Activated T-cell treated with anti-CD3 and anti-CD28 coated beads for 48 hours (primary cell): ENCODE measurements at regions not wholly inside any gene's neighbourhood (a gene's known extent, or its start where the extent isn't known, plus 50 kb on each side); places are given as distances from the start of the nearest gene placed in this dataset.

ENCODE experiments used
- DNase-seq: peaks from one replicate; pipeline ENCODE4 v3.0.0-alpha.2; 2020; ENCODE audit warnings: low read depth

DNA sequence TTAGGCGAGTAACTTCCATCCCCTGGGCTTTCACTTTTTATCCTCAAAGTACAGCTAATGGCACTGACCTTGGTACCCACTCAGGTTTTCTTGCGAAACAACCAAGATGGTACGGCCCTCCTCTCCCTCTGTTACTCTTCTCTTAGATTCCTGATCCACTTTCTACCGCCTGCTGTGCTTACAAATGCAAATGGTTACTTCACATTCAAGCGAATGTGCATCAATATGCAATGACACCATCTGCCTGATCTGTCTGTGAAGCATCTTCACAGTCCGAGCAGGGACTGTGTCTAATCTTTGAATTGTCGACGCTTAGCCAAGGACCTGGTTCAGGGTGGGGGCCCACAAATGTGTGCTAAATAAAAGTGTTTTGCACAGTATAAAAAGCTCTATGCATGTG, 112.2 kb downstream of the TRIB2 start:
- no peak for DNase-seq

DNA sequence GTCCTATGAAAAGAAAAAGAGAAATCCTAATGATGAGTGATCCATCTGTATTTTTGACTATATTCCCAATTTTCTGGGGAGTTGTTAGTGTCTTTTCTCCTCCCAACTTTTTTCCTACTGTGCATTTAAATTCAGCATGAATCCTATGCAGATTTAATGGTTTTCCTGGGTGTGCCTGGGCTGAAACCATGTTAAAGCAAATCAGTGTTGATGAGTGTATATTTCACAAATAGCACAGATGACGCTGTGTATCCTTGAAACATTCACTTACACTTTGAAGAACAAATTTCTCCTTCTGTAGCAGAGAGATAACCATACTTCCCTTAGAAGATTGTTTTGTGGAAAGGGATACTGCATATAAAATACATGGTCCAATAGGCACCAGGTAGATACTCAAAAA, 114.3 kb downstream of the TRIB2 start:
- DNase-seq: no peak

DNA sequence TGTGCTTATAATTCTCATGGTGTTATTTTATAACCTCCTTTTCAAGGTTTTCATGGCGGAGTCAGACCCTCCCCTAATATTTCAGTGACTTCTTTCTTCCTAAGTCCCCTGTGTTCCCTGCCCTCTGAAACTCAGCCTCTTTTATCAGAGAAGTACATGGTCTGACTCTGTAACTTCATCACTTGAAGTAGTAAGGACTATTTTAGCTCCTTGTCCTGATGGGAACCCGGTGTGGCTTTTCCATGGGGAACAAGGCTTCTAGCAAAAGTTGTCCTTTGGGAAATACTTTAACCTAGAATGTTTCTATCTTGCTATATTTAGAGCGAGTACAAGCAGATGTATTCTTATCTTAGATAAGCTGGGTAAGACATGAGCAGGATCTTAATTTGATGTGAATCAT, 117.5 kb downstream of the TRIB2 start:
- no peak for DNase-seq

DNA sequence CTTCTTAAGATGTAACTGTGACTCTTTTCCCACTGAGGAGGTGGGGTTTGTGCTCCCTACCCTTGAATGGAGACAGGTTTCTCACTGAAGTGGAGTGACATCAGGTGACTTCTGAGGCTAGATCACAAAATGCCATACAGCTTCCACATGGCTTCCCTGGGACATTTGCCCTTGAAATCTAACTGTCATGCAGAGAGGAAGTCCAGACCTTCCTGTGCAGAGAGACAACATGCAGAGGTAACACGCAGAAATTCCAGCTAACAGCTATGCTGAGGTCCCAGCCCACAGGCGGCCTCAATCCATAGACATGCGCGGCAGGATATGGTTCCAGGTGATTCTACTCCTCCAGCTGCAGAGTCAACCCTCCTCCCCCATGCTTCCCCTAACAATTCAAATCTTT, 119.0 kb downstream of the TRIB2 start:
- DNase-seq: no peak

DNA sequence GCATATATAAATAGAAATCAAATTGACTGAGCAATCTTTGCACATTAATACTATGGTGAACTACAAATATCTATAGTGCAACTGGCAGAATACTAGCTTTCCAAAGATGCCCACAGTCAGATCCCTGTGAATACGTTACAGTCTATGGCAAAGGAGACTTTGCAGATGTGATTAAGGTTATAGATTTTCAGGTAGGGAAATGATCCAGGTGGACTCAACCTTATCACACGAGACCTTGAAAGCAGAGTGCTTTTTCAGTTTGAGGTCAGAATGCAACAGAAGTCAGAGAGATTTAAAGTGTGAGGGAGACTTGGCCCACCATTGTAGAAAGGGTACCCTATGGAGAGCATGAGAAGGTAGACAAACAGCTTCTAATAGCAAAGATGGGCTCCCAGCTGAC, 122.6 kb downstream of the TRIB2 start:
- DNase-seq: no peak

DNA sequence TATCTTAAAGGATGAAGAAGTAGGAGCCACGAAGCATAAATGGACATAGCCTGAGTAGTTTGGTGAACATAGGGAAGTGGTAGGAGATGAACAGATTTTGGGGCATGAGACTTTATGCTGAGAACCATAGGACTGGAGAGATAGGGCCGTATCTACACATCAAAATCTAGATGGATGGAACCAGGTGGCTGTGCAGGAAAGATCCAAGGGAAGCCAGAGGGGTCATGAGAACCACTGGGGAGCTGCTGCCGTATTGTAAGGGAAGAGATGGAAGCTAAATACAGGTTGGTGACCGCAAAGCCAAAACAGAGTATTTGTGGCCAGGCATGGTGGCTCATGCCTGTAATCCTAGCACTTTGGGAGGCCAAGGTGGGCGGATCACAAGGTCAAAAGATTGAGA, 124.3 kb downstream of the TRIB2 start:
- DNase-seq: no peak

DNA sequence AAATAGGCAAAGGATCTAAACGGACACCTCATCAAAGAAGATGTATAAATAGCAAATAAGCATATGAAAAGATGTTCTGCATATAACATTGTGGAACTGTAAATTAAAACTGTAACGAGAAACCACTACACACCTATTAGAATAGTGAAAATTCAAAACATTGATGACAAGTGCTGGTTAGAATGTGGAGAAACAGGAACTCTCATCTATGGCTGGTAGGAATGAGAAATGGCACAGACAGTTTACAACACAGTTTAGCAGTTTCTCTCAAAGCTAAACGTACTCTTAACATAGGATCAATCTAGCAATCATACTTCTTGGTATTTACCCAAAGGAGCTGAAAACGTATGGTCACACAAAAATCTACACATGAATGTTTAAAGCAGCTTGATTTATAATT, 126.2 kb downstream of the TRIB2 start:
- no peak for DNase-seq

DNA sequence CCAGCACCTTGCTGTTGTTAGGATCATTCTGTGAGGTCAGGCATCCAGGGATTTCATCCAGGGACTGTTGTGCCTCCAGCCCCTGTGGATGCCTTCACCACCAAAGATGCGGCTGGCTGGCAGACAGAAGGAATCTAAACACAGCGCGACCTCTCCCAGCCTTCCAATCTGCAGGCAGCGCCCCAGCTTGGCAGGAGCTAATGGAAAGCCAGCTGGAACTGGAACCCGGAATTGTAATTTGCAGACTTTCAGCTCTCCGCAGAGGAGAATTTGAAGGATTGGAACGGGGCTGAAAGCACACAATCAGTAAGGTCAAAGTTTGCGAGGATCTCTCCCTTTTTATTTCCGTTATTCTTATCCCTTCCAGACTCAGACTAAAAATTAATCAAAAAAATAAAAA, 127.8 kb downstream of the TRIB2 start:
- no peak for DNase-seq

DNA sequence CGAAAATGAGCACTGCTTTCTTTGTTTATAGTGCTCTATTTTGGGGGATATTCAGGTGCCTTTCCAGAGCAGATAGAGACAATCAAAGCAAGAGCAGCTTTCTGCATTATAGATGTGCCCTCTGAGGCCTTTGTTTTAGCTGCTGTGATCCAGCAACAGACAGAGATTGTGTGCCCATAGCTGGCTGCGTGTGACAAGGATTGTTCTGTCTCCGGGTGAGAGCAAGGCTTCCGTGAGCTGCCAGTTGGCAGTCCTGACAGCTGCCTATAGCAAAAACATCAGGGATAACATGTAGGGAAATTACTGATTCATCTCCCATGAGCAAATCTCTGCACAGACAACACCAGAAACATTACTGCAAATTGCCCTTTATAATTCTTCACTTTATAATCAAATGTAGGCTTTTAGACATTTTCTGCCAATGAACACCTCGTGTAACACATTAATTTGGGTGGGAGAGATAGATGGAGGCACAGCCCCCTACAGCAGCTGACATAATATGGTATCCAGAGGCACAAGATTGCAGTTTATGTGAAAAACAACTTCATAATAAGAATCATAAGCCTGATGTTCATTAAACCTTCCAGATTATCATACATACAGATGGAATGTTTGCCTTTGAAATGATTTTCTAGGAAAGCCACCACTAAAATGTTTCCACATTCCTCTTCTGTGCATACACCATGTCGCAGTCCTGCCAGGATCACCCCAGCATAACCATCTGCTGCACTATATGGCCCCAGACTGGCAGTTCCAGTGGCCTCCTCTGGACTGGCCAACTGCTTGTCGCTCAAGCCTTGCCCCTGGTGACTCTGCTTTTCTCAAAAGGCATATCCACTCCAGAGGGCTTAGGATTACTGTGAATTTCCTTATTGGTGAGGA, 131.2 kb downstream of the TRIB2 start:
- DNase-seq: no peak

DNA sequence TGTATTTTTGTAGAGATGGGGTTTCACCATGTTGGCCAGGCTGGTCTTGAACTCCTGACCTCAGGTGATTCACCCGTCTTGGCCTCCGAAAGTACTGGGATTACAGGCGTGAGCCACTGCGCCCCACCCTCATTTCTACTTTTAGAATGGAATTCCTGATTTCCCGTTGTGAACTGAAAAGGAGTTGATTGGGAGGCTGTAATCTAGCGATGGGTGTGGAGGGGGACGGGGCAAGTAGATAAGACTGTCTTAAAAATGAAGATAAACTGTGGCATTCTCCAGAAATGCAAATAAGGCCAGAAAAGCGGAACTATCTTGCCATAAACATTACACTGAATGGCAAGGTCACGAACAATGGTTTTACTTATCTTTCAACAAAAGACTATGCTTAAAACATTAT, 135.4 kb downstream of the TRIB2 start:
- DNase-seq: no peak

DNA sequence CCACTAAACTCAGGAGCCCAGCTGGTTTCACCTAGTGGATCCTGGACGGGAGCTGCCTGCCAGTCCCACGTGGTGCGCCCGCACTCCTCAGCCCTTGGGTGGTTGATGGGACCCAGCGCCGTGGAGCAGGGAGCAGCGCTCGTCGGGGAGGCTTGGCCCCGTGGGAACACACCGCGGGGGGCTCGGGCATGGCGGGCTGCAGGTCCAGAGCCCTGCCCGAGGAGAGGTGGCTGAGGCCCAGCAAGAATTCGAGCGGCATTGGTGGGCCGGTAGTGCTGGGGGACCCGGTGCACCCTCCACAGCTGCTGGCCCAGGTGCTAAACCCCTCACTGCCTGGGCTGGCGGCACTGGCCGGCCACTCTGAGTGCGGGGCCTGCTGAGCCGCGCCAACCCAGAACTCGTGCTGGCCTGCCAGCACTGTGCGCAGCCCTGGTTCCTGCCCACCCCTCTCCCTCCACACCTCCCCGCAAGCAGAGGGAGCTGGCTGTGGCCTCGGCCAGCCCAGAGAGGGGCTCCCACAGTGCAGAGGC, 137.3 kb downstream of the TRIB2 start:
- no peak for DNase-seq

DNA sequence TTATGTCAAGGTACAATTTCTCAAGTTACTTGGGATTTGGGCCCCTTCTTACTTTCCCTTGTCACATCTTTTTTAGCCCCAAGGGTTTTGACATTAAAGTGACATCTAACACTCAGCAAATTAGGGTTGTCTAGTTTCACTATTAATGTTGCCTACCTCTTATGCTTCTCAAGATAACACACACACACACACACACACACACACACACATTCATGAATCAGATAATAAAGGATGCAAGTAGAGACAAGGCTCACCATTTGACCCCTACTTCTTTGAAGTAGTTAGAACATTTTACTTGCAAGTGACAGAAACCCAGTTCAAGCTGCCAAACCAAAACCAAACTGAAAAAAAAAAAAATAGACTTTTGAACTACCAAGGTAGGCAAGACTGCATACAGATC, 138.8 kb downstream of the TRIB2 start:
- DNase-seq: no peak

DNA sequence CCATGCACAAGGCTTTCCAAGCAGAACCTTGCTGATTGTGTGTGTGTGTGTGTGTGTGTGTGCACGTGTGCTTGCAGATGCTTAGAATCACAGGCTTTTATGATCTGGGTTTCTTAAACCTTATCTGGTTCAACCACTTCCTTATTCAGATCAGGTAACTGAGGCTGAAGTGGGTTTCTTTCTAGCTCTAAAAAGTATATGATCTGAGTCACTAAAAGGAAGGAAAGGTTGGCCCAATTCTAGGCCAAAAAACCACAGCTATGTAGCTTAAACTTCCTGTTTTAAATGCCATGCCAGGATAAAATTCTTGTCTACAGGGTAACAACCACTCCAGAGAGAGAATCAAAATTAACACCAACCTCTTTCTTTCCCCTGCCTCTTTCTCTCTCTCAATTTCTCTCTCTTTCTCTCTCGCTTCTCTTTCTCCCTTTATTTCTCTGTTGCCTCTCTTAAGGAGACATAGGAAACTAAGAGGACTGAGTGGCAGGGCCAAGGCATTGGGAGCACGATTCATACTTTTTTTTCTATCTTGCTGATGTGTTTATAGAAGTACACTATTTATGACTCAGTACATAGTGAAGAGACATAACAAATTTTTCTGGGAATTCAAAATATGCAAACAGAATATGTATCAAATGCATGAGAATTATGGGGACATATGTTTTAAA, 140.3 kb downstream of the TRIB2 start:
- no peak for DNase-seq

DNA sequence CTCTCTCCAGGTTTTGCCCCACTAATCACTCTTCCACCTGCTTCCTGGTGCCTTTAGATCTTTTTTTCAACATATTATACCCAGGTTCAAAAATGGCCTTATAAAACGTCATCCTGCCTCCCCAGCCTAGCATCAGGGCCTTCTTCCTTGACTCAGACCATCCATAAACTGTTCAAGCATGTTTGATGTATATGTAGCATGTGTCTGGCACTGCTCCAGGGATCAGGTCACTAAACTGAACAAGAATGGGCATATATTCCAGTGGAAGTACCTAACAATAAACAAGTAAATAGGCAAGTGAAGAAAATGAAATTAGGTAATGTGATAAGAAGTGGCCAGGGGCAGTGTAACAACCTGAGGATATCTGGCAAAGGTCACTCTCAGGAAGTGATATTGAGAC, 141.2 kb downstream of the TRIB2 start:
- no peak for DNase-seq

DNA sequence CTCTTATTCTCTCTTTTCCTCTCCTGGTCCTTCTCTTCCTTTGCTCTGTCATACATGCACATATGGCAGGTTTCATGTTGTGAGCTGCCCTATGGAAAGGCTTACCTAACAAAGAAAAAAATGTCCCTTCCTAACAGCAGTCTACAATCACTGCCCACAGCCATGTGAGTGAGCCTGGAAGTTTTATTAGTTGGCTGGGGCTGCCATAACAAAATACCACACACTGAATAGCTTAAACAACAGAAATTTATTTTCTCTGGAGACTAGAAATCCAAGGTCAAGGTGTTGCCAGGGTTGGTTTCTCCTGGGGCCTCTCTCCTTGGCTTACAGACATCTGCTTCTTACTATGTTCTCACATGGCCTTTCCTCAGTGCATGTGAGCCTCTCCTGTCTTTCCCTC, 142.1 kb downstream of the TRIB2 start:
- no peak for DNase-seq

DNA sequence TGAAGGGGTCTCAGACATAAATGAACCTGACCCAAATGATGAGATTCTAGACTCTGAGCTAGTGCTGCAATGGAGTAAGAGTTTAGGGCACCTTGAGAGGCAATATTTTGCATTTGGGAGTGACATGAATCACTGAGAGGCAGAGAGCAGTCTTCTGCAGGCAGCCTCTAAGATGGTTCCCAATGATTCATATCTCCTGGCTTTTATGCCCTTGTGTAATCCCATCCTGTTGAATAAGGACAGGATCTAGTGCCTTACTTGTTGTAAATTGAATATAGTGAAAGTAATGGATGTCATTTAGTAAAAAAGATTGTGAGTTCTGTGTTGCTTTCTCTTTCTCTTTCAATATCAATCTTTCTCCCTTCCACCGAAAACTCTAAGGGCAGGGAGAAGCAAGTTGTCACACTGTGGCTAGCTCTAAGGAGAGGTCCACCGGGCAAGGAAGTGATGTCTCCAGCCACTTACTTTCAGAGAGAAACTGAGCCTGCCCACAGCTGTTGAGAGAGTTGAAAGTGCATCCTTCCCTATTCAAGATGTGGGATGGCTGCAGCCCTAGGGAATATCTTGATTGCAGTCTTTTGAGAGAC, 144.7 kb downstream of the TRIB2 start:
- no peak for DNase-seq

DNA sequence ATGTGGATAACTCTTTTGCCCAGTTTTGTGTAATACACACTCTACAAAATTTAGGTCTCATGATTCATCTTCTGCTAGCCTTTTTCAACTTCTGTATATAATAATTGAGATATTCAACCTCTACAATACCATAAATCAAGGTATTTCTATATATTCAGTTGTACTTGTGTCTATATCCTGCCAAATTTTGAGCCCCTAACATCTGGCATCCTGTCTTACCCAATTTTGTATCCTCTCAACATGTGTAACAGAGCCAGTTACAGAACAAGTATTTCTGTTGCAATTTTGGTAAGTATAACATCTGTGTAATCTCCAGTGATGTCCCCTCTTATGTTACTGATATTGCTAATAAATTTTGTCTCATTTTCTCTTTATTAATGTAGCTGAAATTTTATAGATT, 145.8 kb downstream of the TRIB2 start:
- DNase-seq: no peak

DNA sequence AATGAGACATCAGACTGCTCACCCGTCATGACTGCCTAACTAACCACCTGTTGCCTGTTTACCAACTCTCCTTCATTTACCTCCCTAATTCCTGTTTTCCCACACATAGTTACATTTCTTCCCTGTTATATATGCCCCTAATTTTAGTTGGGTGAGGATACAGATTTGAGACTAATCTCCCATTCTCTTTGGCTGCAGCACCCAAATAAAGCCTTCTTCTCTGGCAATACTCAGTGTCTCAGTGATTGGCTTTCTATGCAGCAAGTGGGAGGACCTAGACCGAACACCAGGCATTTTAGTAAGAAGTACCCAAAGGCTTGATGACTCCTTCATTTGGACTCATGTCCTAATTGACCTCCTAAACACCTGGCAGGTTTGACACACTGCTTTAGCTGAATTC, 147.2 kb downstream of the TRIB2 start:
- no peak for DNase-seq

DNA sequence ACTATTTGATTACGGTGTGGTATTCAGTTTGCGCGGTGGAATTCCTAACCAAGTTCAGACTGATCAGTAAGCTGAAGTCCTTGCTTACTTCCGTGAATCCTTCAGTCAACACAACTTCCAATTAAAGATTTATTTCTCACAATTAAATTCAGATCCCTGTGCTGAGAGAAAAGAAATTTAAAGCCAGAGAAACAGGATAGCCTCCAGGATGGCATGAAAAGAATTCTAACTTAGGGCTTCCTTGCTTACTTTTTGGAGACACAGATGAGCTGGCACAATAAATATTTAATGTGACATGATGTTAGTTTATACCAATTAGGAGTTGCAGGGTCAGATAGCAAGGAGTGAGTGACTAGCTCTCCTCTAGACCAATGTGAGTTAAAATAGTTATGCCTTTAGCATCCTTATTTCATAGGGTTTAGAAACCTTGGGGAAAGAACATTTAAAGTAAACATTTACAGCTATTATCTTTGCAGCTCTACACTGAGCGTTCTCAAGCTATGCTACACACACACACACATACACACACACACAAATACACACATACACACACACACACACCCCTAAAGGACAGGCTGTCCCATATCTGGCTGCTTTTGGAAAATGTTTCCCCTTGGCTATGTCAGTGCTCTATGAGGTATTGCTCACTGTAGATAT, 151.0 kb downstream of the TRIB2 start:
- DNase-seq: no peak

DNA sequence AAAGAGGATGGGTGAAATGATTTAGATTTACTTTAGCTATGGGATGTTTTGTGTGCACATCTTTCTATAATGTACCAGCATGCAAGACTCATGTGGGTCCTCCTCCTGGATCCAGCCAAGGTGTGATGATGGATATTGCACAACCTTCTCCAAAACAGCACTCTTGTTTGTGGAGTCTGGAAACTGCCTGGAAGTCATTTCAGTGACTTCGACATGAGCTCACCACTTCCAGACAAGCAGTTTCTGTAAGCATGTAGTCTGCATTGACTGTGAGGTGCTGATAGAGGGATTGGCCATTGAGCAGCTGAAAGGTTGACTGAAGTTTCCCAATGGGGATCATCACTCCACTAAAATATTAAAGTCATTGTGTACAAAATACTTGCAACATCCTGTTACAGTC, 154.0 kb downstream of the TRIB2 start:
- no peak for DNase-seq

DNA sequence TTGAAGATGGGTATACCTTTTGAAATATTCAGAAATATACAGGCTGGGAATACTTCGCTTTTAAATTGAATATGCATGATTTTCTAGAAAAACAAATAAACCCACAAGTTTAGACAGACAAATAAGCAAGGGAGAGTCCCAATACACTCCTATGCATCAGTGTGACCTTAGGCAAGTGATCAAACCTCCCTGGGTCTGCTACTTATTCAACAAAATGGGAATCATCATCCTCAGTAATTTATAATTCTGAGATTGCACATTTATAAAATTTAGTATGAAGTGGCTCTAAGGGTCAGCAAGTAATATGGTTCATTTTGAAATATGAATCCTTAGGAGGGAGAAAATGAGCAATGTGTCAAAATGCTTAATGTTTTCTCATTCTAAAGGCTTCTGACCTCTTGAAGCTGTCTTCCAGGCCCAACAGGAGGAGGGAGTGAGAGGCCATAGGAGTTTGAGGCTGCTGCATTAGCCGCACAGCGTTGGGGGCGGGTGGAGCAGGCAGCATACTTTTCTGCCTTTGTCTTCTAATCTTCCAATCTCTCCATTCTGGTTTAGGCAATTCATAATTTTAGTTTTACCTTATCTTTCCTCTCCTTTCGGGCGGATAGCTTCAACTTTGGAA, 155.1 kb downstream of the TRIB2 start:
- no peak for DNase-seq

DNA sequence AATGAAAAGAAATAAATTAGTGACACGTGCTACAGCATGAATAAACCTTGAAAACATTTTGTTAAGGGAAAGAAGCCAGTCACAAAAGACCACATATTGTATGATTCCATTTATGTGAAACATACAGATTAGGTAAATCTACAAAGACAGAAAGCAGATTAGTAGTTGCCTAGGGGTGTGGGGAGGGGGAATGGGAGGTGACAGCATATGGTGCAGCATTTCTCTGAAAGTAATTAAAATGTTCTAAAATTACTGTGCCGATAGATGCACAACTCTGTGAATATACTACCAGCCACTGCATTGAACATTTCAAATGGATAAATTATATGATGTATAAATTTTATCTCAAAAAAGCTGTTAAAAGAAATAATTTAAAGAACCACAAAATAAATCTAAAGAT, 161.0 kb downstream of the TRIB2 start:
- no peak for DNase-seq
